HCT116 (cell line): ENCODE measurements at regions not wholly inside any gene's neighbourhood (a gene's known extent, or its start where the extent isn't known, plus 50 kb on each side); places are given as distances from the start of the nearest gene placed in this dataset.

Experiments used
- ATAC-seq: fragments of 200-7000 bp; cut with Tn5 transposase; 2 replicates; pipeline ENCODE4 v1.9.1; 2020; ENCODE audit warnings: mild to moderate bottlenecking, moderate library complexity
- BruUV-seq: library from RNA; stranded (reverse); fragments of 400-500 nt; replicated peaks from 2 replicates; lab custom pipeline; 2021; lab: Mats Ljungman, UMichigan
- CTCF ChIA-PET: fragments of 300-600 bp; sonication (Branson Sonifier 250); formaldehyde crosslinking; loops from one replicate; lab custom pipeline; 2021; ENCODE audit warnings: antibody characterized with exemption; lab: Charles Lee
- POLR2A ChIA-PET: fragments of 300-600, 350-600 bp; sonication (Branson Sonifier 250); formaldehyde crosslinking; loops from one replicate; lab custom pipeline; 2021; ENCODE audit warnings: antibody characterized with exemption; lab: Charles Lee
- RAD21 ChIA-PET, 2 experiments: fragments of 300-600 bp; sonication (Branson Sonifier 250); formaldehyde crosslinking; loops; one replicate each; lab custom pipeline; 2023; ENCODE audit warnings: low total read pairs in 2 of 2; ENCODE audit not compliant: uncharacterized antibody in 2 of 2, unreplicated experiment in 2 of 2, low non-redundant PET in 1 of 2; lab: Charles Lee
- DNase-seq: peaks from one replicate; pipeline ENCODE4 v3.0.0-alpha.2; 2010; ENCODE audit warnings: low read depth, low spot score
- H2AFZ ChIP-seq: fragments of 200-600 bp; shearing (Covaris generic), sonication (generic); 2 replicates; pipeline ENCODE4 v1.6.1; 2017; ENCODE audit warnings: low read depth, mixed run types, mixed read lengths, antibody characterized with exemption, low read length; ENCODE audit not compliant: poor library complexity, severe bottlenecking
- H3K27ac ChIP-seq: 2 replicates; pipeline ENCODE4 v1.5.1; 2012; ENCODE audit warnings: low read depth, low read length
- H3K27me3 ChIP-seq: fragments of 200-600 bp; sonication (generic); 2 replicates; pipeline ENCODE4 v1.6.1; 2016; ENCODE audit warnings: mixed run types, low read length, mixed read lengths; ENCODE audit not compliant: insufficient read depth
- H3K36me3 ChIP-seq, 2 experiments: fragments of 200-500 bp in 1 of 2; fragments of 200-600 bp in 1 of 2; sonication (Bioruptor generic) in 1 of 2; sonication (generic) in 1 of 2; 2 replicates each; pipeline versions ENCODE4 v1.5.1 to v1.6.1; 2014 to 2016; ENCODE audit warnings: low read length in 2 of 2, inconsistent platforms in 1 of 2, mixed read lengths in 1 of 2, mixed run types in 1 of 2; ENCODE audit not compliant: insufficient read depth in 2 of 2, control insufficient read depth in 1 of 2
- H3K4me1 ChIP-seq, 2 experiments: fragments of 200-600 bp in 1 of 2; sonication (generic) in 1 of 2; 2 replicates each; pipeline versions ENCODE4 v1.5.1 to v1.6.1; 2012 to 2017; ENCODE audit warnings: low read length in 2 of 2, inconsistent platforms in 1 of 2, mild to moderate bottlenecking in 1 of 2, mixed read lengths in 1 of 2, mixed run types in 1 of 2, moderate library complexity in 1 of 2; ENCODE audit not compliant: insufficient read depth in 2 of 2, control insufficient read depth in 1 of 2
- H3K4me2 ChIP-seq: fragments of 200-600 bp; sonication (generic); 2 replicates; pipeline ENCODE4 v1.6.1; 2017; ENCODE audit warnings: mixed run types, low read length, mixed read lengths
- H3K4me3 ChIP-seq, 2 experiments: fragments of 200-600 bp in 1 of 2; sonication (generic) in 1 of 2; replicated peaks in 1 of 2; 2 replicates each; pipeline ENCODE4 v1.5.1; 2011 to 2016; ENCODE audit warnings: low read length in 2 of 2, control low read depth in 1 of 2, low read depth in 1 of 2, mild to moderate bottlenecking in 1 of 2, mixed read lengths in 1 of 2, mixed run types in 1 of 2
- H3K79me2 ChIP-seq: fragments of 200-600 bp; sonication (generic); 2 replicates; pipeline ENCODE4 v1.6.1; 2017; ENCODE audit warnings: mild to moderate bottlenecking, mixed run types, low read length, moderate library complexity, mixed read lengths; ENCODE audit not compliant: insufficient read depth
- H3K9ac ChIP-seq: fragments of 200-600 bp; sonication (generic); 2 replicates; pipeline ENCODE4 v1.6.1; 2016; ENCODE audit warnings: low read length, mixed read lengths
- H3K9me2 ChIP-seq: fragments of 200-600 bp; sonication (generic), shearing (Covaris generic); 2 replicates; pipeline ENCODE4 v1.6.1; 2017; ENCODE audit warnings: mixed run types, mild to moderate bottlenecking, moderate library complexity; ENCODE audit not compliant: insufficient read depth
- H3K9me3 ChIP-seq, 2 experiments: fragments of 200-500 bp in 1 of 2; fragments of 200-600 bp in 1 of 2; sonication (Bioruptor generic) in 1 of 2; sonication (generic) in 1 of 2; 2 replicates each; pipeline ENCODE4 v1.6.1; 2014 to 2017; ENCODE audit warnings: low read length in 2 of 2, mixed read lengths in 2 of 2, inconsistent platforms in 1 of 2, low read depth in 1 of 2, mild to moderate bottlenecking in 1 of 2, mixed run types in 1 of 2, moderate library complexity in 1 of 2; ENCODE audit not compliant: control insufficient read depth in 1 of 2, insufficient read depth in 1 of 2
- H4K20me1 ChIP-seq: fragments of 200-600 bp; sonication (generic), shearing (Covaris generic); 2 replicates; pipeline ENCODE4 v1.6.1; 2017; ENCODE audit warnings: mixed run types, mild to moderate bottlenecking, moderate library complexity; ENCODE audit not compliant: insufficient read depth
- ATF3 ChIP-seq: IDR thresholded peaks from 2 replicates; pipeline ENCODE4 v1.6.1; 2012
- CBX3 ChIP-seq: IDR thresholded peaks from 2 replicates; pipeline ENCODE4 v1.6.1; 2012; ENCODE audit warnings: low read depth
- CEBPB ChIP-seq: IDR thresholded peaks from 2 replicates; pipeline ENCODE4 v1.6.1; 2012; ENCODE audit warnings: low read depth
- EGR1 ChIP-seq: IDR thresholded peaks from 2 replicates; pipeline ENCODE4 v1.6.1; 2012; ENCODE audit warnings: low read depth
- ELF1 ChIP-seq: IDR thresholded peaks from 2 replicates; pipeline ENCODE4 v1.6.1; 2012; ENCODE audit warnings: low read depth, borderline replicate concordance
- EZH2 ChIP-seq: fragments of 200-600 bp; sonication (generic); IDR thresholded peaks from 2 replicates; pipeline ENCODE4 v1.6.1; 2017; ENCODE audit warnings: antibody characterized with exemption, mixed run types
- FOSL1 ChIP-seq: IDR thresholded peaks from 2 replicates; pipeline ENCODE4 v1.6.1; 2012; ENCODE audit warnings: low read depth
- JUND ChIP-seq: IDR thresholded peaks from 2 replicates; pipeline ENCODE4 v1.6.1; 2012
- MAX ChIP-seq: IDR thresholded peaks from 2 replicates; pipeline ENCODE4 v1.6.1; 2012
- RAD21 ChIP-seq: IDR thresholded peaks from 2 replicates; pipeline ENCODE4 v1.6.1; 2012; ENCODE audit warnings: low read depth, mild to moderate bottlenecking
- SIN3A ChIP-seq: IDR thresholded peaks from 2 replicates; pipeline ENCODE4 v1.6.1; 2012; ENCODE audit warnings: low read depth
- SP1 ChIP-seq: IDR thresholded peaks from 2 replicates; pipeline ENCODE4 v1.6.1; 2012; ENCODE audit warnings: low read depth
- SRF ChIP-seq: IDR thresholded peaks from 2 replicates; pipeline ENCODE4 v1.6.1; 2012; ENCODE audit warnings: low read depth
- YY1 ChIP-seq: IDR thresholded peaks from 2 replicates; pipeline ENCODE4 v1.6.1; 2011; ENCODE audit warnings: low read length, low read depth, moderate library complexity, mild to moderate bottlenecking; ENCODE audit not compliant: insufficient replicate concordance; ENCODE audit errors: extremely low read depth
- ZNF274 ChIP-seq: fragments of 200-500 bp; sonication (Bioruptor generic); IDR thresholded peaks from 2 replicates; pipeline ENCODE4 v1.6.1; 2014; ENCODE audit warnings: mild to moderate bottlenecking, low read depth, low read length, inconsistent platforms
- intact Hi-C: fragments of 100-400 bp; cut with micrococcal nuclease; formaldehyde crosslinking; loops from 2 replicates; pipeline ENCODE4 v1.10.0; 2022

- ATAC-seq (no peak), DNase-seq (no peak)
- Histone ChIP-seq H3K9me2 (no peaks in the 10 kb centered on the region), H4K20me1 (no peaks in the 10 kb centered on the region), H3K4me2 (no peak overlapping the region), H3K9ac (no peak overlapping the region), H3K4me3 (no peak overlapping the region), H3K79me2 (no peaks in the 10 kb centered on the region), H3K27ac (no peak overlapping the region), H3K4me1 (no peaks in the 10 kb centered on the region), H3K36me3 (no peaks in the 10 kb centered on the region), H3K9me3 (peaks cover 0 to 11% of the 10 kb centered on the region in 2 experiments; a peak in 2 of 4 replicates), H3K27me3 (no peaks in the 10 kb centered on the region), H2AFZ (no peak overlapping the region)
- ChIA-PET POLR2A (no interaction called here), CTCF (no interaction called here), RAD21 (no interaction called here)
- intact Hi-C loops, result no loop called here
- BruUV-seq, result no TSS peak
- TF ChIP-seq CBX3, result no peak
- TF ChIP-seq JUND, result no peak
- no peak for TF ChIP-seq ZNF274
- TF ChIP-seq MAX, result no peak
- no peak for TF ChIP-seq SIN3A
- TF ChIP-seq ELF1, result no peak
- TF ChIP-seq EGR1, result no peak
- no peak for TF ChIP-seq YY1
- TF ChIP-seq SP1, result no peak
- TF ChIP-seq ATF3, result no peak
- no peak for TF ChIP-seq CEBPB
- TF ChIP-seq EZH2, result no peak
- TF ChIP-seq FOSL1, result no peak
- no peak for TF ChIP-seq SRF
These were observed 190.9 kb downstream of the ZNF486 start for GRCh38 chr19:20357921-20358320.

DNA sequence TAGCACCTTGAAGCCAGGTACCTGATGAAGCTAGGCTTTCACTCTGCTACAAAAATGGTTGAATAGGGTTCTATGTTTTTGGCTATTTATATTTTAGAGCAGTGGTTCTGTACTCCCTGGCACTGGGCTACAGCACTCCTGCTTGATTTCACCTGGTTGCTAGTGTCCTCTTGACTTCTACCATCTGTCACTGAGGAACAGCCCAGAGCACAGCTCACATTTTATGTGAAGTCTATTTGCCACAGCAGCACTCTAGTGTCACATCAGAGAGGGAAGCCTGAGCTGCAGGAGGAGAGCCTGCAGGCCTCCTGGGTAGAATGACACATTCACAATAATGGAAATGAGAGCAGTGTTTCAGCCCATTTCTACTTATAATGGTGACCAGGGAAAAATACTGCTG, 184.2 kb downstream of the ZNF486 start:
- Histone ChIP-seq H2AFZ (no peak overlapping the region), H3K4me3 (no peak overlapping the region), H3K79me2 (no peaks in the 10 kb centered on the region), H3K27ac (no peak overlapping the region), H3K9me2 (no peaks in the 10 kb centered on the region), H3K9me3 (peaks cover 0 to 9% of the 10 kb centered on the region in 2 experiments; a peak in 2 of 4 replicates), H4K20me1 (no peaks in the 10 kb centered on the region), H3K4me1 (no peaks in the 10 kb centered on the region), H3K27me3 (no peaks in the 10 kb centered on the region), H3K9ac (no peak overlapping the region), H3K36me3 (no peaks in the 10 kb centered on the region), H3K4me2 (no peak overlapping the region)
- TF ChIP-seq RAD21, result no peak
- ChIA-PET RAD21 (no interaction called here), CTCF (no interaction called here), POLR2A (no interaction called here)
- BruUV-seq, result no TSS peak
- no peak for DNase-seq
- intact Hi-C loops, result no loop called here
- no peak for ATAC-seq
